PFSK-1 (cell line): ENCODE measurements at regions not wholly inside any gene's neighbourhood (a gene's known extent, or its start where the extent isn't known, plus 50 kb on each side); places are given as distances from the start of the nearest gene placed in this dataset.

Source experiments
- FOXP2 ChIP-seq: optimal IDR thresholded peaks from 2 replicates; pipeline ENCODE3; 2011; ENCODE audit warnings: borderline replicate concordance, control low read depth, inconsistent platforms; ENCODE audit not compliant: insufficient read depth; ENCODE audit errors: extremely low read length, extremely low read depth
- POLR2AphosphoS5 ChIP-seq: IDR thresholded peaks from 2 replicates; pipeline ENCODE4 v1.6.1; 2012; ENCODE audit warnings: low read depth, mild to moderate bottlenecking, control low read depth, low read length, moderate library complexity
- REST ChIP-seq, 2 experiments: IDR thresholded peaks; 2 replicates each; pipeline versions ENCODE4 v1.6.1 to v1.8.0; 2011 to 2012; ENCODE audit warnings: low read depth in 2 of 2, low read length in 2 of 2, control low read depth in 1 of 2, inconsistent platforms in 1 of 2, mild to moderate bottlenecking in 1 of 2, moderate library complexity in 1 of 2; ENCODE audit not compliant: insufficient read depth in 1 of 2
- SIN3A ChIP-seq: IDR thresholded peaks from 2 replicates; pipeline ENCODE4 v1.6.1; 2012; ENCODE audit warnings: mild to moderate bottlenecking, low read length, moderate library complexity, borderline replicate concordance; ENCODE audit not compliant: insufficient read depth
- TAF1 ChIP-seq: IDR thresholded peaks from 2 replicates; pipeline ENCODE4 v1.6.1; 2012; ENCODE audit warnings: low read length, control low read depth, borderline replicate concordance; ENCODE audit not compliant: insufficient read depth

DNA sequence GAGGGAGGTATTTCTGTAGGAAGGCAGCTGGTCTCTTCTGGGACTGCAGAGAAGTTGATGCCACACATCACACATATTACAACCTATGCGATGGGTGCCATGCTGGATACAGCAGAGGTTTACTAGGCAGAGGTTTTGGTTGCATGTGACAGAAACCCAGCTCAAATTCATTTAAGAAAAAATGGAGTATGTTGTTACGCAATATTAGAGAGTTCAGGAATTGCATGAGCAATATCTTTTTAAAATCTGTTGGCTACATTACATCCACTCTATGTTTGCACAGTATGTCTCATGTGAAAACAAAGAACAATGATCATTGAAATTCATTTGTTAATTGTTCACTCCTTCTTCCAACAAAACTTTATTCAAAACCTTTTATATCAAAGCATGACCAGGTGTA lies 425.2 kb downstream of the RWDD3 start:
- TF ChIP-seq REST (IDR thresholded peaks at IDR 0.05; ENCODE audit: insufficient read depth in 1 of 2, low read depth in 2 of 2, low read length in 2 of 2): no peak
- TF ChIP-seq TAF1: no peak
- no peak for TF ChIP-seq FOXP2
- TF ChIP-seq SIN3A: no peak
- no peak for TF ChIP-seq POLR2AphosphoS5

DNA sequence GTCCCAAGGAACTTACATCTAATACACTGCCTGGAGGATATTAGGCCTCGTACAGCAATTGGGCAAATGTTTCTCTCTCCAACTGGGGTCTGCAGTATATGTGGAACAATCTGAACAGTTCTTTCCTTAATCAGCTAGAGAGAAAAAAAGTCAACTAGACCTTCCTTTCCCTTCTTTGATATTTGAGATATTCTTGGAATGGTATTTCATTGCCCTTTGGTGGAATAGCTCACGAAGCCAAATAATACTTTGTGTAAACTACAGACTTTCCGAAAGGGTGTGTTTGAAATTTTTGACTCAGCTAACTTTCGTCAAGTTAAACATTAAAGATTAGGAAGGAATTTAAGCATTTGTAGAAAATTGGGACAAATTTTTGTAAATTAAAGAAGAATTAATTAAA lies 425.6 kb downstream of the RWDD3 start:
- TF ChIP-seq TAF1 (no peak), FOXP2 (no peak), POLR2AphosphoS5 (no peak), SIN3A (no peak), REST (IDR thresholded peaks at IDR 0.05; ENCODE audit: insufficient read depth in 1 of 2, low read depth in 2 of 2, low read length in 2 of 2) (no peak)

- TF ChIP-seq TAF1 (no peak), FOXP2 (no peak), REST (IDR thresholded peaks at IDR 0.05; ENCODE audit: insufficient read depth in 1 of 2, low read depth in 2 of 2, low read length in 2 of 2) (no peak), SIN3A (no peak), POLR2AphosphoS5 (no peak)
Observed at GRCh38 chr1:95660736-95661135, 426.7 kb downstream of the RWDD3 start.

- TF ChIP-seq SIN3A: no peak
- no peak for TF ChIP-seq POLR2AphosphoS5
- TF ChIP-seq FOXP2: no peak
- TF ChIP-seq REST (IDR thresholded peaks at IDR 0.05; ENCODE audit: insufficient read depth in 1 of 2, low read depth in 2 of 2, low read length in 2 of 2): no peak
- no peak for TF ChIP-seq TAF1
Observed at GRCh38 chr1:95668165-95668564, 434.2 kb downstream of the RWDD3 start.

- TF ChIP-seq REST (IDR thresholded peaks at IDR 0.05; ENCODE audit: insufficient read depth in 1 of 2, low read depth in 2 of 2, low read length in 2 of 2) (no peak), SIN3A (no peak)
Observed at GRCh38 chr1:95671098-95671497, 437.1 kb downstream of the RWDD3 start.
